GM23338 (cell line): ENCODE measurements at regions not wholly inside any gene's neighbourhood (a gene's known extent, or its start where the extent isn't known, plus 50 kb on each side); places are given as distances from the start of the nearest gene placed in this dataset.

Source experiments
- ATAC-seq: fragments of 200-7000 bp; cut with Tn5 transposase; 3 replicates; pipeline ENCODE4 v1.9.1; 2020
- DNase-seq: peaks from one replicate; pipeline ENCODE4 v3.0.0-alpha.2; 2015; ENCODE audit warnings: low spot score
- H2AFZ ChIP-seq: fragments of 200-600 bp; sonication (generic); 2 replicates; pipeline ENCODE4 v1.8.0; 2016; ENCODE audit warnings: antibody characterized with exemption, mild to moderate bottlenecking, moderate library complexity
- H3F3A ChIP-seq: fragments of 200-600 bp; sonication (generic); replicated peaks from 2 replicates; pipeline ENCODE4 v1.8.0; 2017; ENCODE audit warnings: antibody characterized with exemption, mixed run types, low read depth
- H3K27ac ChIP-seq: fragments of 200-600 bp; sonication (generic); 2 replicates; pipeline ENCODE4 v1.6.1; 2016; ENCODE audit warnings: low read depth
- H3K27me3 ChIP-seq: fragments of 200-600 bp; sonication (generic); 2 replicates; pipeline ENCODE4 v1.8.0; 2016; ENCODE audit warnings: mild to moderate bottlenecking, mixed run types, moderate library complexity; ENCODE audit not compliant: insufficient read depth
- H3K36me3 ChIP-seq: fragments of 200-600 bp; sonication (generic); 2 replicates; pipeline ENCODE4 v1.8.0; 2016; ENCODE audit warnings: mild to moderate bottlenecking; ENCODE audit not compliant: insufficient read depth
- H3K4me1 ChIP-seq: fragments of 200-600 bp; sonication (generic); 2 replicates; pipeline ENCODE4 v1.8.0; 2016; ENCODE audit warnings: mild to moderate bottlenecking, moderate library complexity; ENCODE audit not compliant: insufficient read depth
- H3K4me2 ChIP-seq: fragments of 200-600 bp; sonication (generic); 2 replicates; pipeline ENCODE4 v1.7.1; 2017; ENCODE audit warnings: mixed run types
- H3K4me3 ChIP-seq: fragments of 200-600 bp; sonication (generic); 2 replicates; pipeline ENCODE4 v1.6.1; 2016; ENCODE audit warnings: mixed run types
- H3K79me2 ChIP-seq: fragments of 200-600 bp; sonication (generic); replicated peaks from 2 replicates; pipeline ENCODE4 v1.8.0; 2017; ENCODE audit warnings: mild to moderate bottlenecking; ENCODE audit not compliant: insufficient read depth
- H3K9me2 ChIP-seq: fragments of 200-600 bp; sonication (generic); 2 replicates; pipeline ENCODE4 v1.8.0; 2017; ENCODE audit not compliant: insufficient read depth
- H4K20me1 ChIP-seq: fragments of 200-600 bp; sonication (generic); replicated peaks from 2 replicates; pipeline ENCODE4 v1.8.0; 2017; ENCODE audit warnings: mild to moderate bottlenecking; ENCODE audit not compliant: insufficient read depth
- H3K27ac Mint-ChIP-seq: 2 replicates; pipeline ENCODE4 v1.8.0; 2020; ENCODE audit warnings: inconsistent platforms, mild to moderate bottlenecking, moderate library complexity, mixed read lengths
- H3K27me3 Mint-ChIP-seq: 3 replicates; pipeline ENCODE4 v1.8.0; 2022; ENCODE audit warnings: low read depth, mild to moderate bottlenecking, moderate library complexity, mixed read lengths, inconsistent platforms; ENCODE audit not compliant: insufficient read depth, poor library complexity
- H3K36me3 Mint-ChIP-seq: 3 replicates; pipeline ENCODE4 v1.8.0; 2021; ENCODE audit warnings: low read depth, mild to moderate bottlenecking, inconsistent platforms, moderate library complexity, mixed read lengths
- H3K4me1 Mint-ChIP-seq: 3 replicates; pipeline ENCODE4 v1.8.0; 2020; ENCODE audit warnings: mild to moderate bottlenecking, inconsistent platforms, mixed read lengths
- H3K4me3 Mint-ChIP-seq: 3 replicates; pipeline ENCODE4 v1.8.0; 2021; ENCODE audit warnings: moderate library complexity, mild to moderate bottlenecking, inconsistent platforms, mixed read lengths
- H3K9me3 Mint-ChIP-seq: 3 replicates; pipeline ENCODE4 v1.8.0; 2020; ENCODE audit warnings: moderate library complexity, mild to moderate bottlenecking, inconsistent platforms, mixed read lengths
- CREB1 ChIP-seq: fragments of 250-450 bp; sonication (Bioruptor Pico); IDR thresholded peaks from 2 replicates; pipeline ENCODE4 v1.5.0; 2020; ENCODE audit warnings: low read depth, mild to moderate bottlenecking, moderate library complexity
- ETS1 ChIP-seq: IDR thresholded peaks from 2 replicates; pipeline ENCODE4 v1.6.1; 2016; ENCODE audit warnings: antibody characterized with exemption
- EZH2 ChIP-seq: fragments of 200-600 bp; sonication (generic); IDR thresholded peaks from one replicate; pipeline ENCODE4 v1.8.0; 2017; ENCODE audit warnings: antibody characterized with exemption, mild to moderate bottlenecking, low read depth; ENCODE audit not compliant: unreplicated experiment
- POLR2AphosphoS5 ChIP-seq: IDR thresholded peaks from 2 replicates; pipeline ENCODE4 v1.6.1; 2016; ENCODE audit warnings: antibody characterized with exemption, low read depth

- H3K9me2 ChIP-seq, result no peaks in the 10 kb centered on the region
- H3K27ac ChIP-seq, result no peak overlapping the region
- no peaks in the 10 kb centered on the region for H3K36me3 ChIP-seq
- Mint-ChIP-seq H3K36me3 (peaks cover 14% of the 10 kb centered on the region), H3K27ac (no peak overlapping the region), H3K4me1 (peaks cover 21% of the 10 kb centered on the region), H3K27me3 (peaks cover 7% of the 10 kb centered on the region), H3K9me3 (peaks cover 9% of the 10 kb centered on the region; the same call in 2 of the 3 replicates), H3K4me3 (no peak overlapping the region)
- H3K79me2 ChIP-seq, result peaks cover 68% of the 10 kb centered on the region
- ATAC-seq (no peak), DNase-seq (no peak)
- H3K27me3 ChIP-seq, result no peaks in the 10 kb centered on the region
- H3K4me1 ChIP-seq, result peaks cover 11% of the 10 kb centered on the region
- H2AFZ ChIP-seq, result no peak overlapping the region
- no peak overlapping the region for H3K4me2 ChIP-seq
- no peaks in the 10 kb centered on the region for H3F3A ChIP-seq
- no peak for TF ChIP-seq CREB1 (CRISPR knock-in tag)
- no peak for TF ChIP-seq ETS1
- TF ChIP-seq EZH2, result no peak
- no peak for TF ChIP-seq POLR2AphosphoS5
- no peak overlapping the region for H3K4me3 ChIP-seq
- H4K20me1 ChIP-seq, result no peaks in the 10 kb centered on the region
Measured at GRCh38 chr9:130785053-130785452, 50.0 kb upstream of the ABL1 start.
